KMS-11 (cell line): ENCODE measurements at regions not wholly inside any gene's neighbourhood (a gene's known extent, or its start where the extent isn't known, plus 50 kb on each side); places are given as distances from the start of the nearest gene placed in this dataset.

Source experiments
- H2AFZ ChIP-seq: fragments of 200-600 bp; sonication (generic); 2 replicates; pipeline ENCODE4 v1.6.1; 2016; ENCODE audit warnings: antibody characterized with exemption, mixed run types, low read depth
- H3K27ac ChIP-seq: fragments of 200-600 bp; sonication (generic); 2 replicates; pipeline ENCODE4 v1.6.1; 2016; ENCODE audit warnings: mild to moderate bottlenecking, mixed run types
- H3K27me3 ChIP-seq: fragments of 200-600 bp; sonication (generic); 2 replicates; pipeline ENCODE4 v1.6.1; 2017; ENCODE audit warnings: mild to moderate bottlenecking, low read depth, mixed run types, moderate library complexity; ENCODE audit not compliant: insufficient read depth
- H3K36me3 ChIP-seq: fragments of 200-600 bp; sonication (generic); 2 replicates; pipeline ENCODE4 v1.6.1; 2017; ENCODE audit warnings: mild to moderate bottlenecking, mixed run types; ENCODE audit not compliant: insufficient read depth
- H3K4me1 ChIP-seq: fragments of 200-600 bp; sonication (generic); 2 replicates; pipeline ENCODE4 v1.6.1; 2016; ENCODE audit warnings: mild to moderate bottlenecking, low read depth, mixed run types; ENCODE audit not compliant: poor library complexity, severe bottlenecking
- H3K4me2 ChIP-seq: fragments of 200-600 bp; sonication (generic); 2 replicates; pipeline ENCODE4 v1.7.0; 2016; ENCODE audit warnings: mild to moderate bottlenecking, mixed run types
- H3K4me3 ChIP-seq: fragments of 200-600 bp; sonication (generic); IDR thresholded peaks from 2 replicates; pipeline ENCODE4 v1.6.1; 2017; ENCODE audit warnings: low read depth, low read length, mixed read lengths; ENCODE audit not compliant: insufficient read depth
- H3K79me2 ChIP-seq: fragments of 200-600 bp; sonication (generic); 2 replicates; pipeline ENCODE4 v1.6.1; 2016; ENCODE audit warnings: low read depth, mixed run types; ENCODE audit not compliant: insufficient read depth
- H3K9ac ChIP-seq: fragments of 200-600 bp; sonication (generic); 2 replicates; pipeline ENCODE4 v1.6.1; 2016; ENCODE audit warnings: mild to moderate bottlenecking, mixed run types
- H4K20me1 ChIP-seq: fragments of 200-600 bp; sonication (generic); 2 replicates; pipeline ENCODE4 v1.6.1; 2016; ENCODE audit warnings: mild to moderate bottlenecking, mixed run types; ENCODE audit not compliant: insufficient read depth
- TF ChIP-seq, protein P1 (sequence below): fragments of 200-600 bp; sonication (generic); conservative IDR thresholded peaks from 2 replicates; pipeline ENCODE4 v1.6.1; 2017; ENCODE audit warnings: low read depth, mild to moderate bottlenecking, antibody characterized with exemption, low read length, moderate library complexity, mixed read lengths

- H3K9ac ChIP-seq: no peak overlapping the region
- H2AFZ ChIP-seq: no peak overlapping the region
- no peak overlapping the region for H3K27ac ChIP-seq
- no peak overlapping the region for H3K4me2 ChIP-seq
- no peaks in the 10 kb centered on the region for H3K36me3 ChIP-seq
- H3K4me1 ChIP-seq: no peaks in the 10 kb centered on the region
- no peak overlapping the region for H3K4me3 ChIP-seq
- no peaks in the 10 kb centered on the region for H3K79me2 ChIP-seq
- no peaks in the 10 kb centered on the region for H4K20me1 ChIP-seq
- H3K27me3 ChIP-seq: no peaks in the 10 kb centered on the region
- TF ChIP-seq, protein P1, sequence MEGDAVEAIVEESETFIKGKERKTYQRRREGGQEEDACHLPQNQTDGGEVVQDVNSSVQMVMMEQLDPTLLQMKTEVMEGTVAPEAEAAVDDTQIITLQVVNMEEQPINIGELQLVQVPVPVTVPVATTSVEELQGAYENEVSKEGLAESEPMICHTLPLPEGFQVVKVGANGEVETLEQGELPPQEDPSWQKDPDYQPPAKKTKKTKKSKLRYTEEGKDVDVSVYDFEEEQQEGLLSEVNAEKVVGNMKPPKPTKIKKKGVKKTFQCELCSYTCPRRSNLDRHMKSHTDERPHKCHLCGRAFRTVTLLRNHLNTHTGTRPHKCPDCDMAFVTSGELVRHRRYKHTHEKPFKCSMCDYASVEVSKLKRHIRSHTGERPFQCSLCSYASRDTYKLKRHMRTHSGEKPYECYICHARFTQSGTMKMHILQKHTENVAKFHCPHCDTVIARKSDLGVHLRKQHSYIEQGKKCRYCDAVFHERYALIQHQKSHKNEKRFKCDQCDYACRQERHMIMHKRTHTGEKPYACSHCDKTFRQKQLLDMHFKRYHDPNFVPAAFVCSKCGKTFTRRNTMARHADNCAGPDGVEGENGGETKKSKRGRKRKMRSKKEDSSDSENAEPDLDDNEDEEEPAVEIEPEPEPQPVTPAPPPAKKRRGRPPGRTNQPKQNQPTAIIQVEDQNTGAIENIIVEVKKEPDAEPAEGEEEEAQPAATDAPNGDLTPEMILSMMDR: no peak
These were observed 420.1 kb upstream of the ZNF804A start for GRCh38 chr2:184178229-184178628.

GRCh38 chr2:184186436-184186835 lies 411.9 kb upstream of the ZNF804A start:
- Histone ChIP-seq H3K4me2 (no peak overlapping the region), H3K36me3 (no peaks in the 10 kb centered on the region), H3K27me3 (no peaks in the 10 kb centered on the region), H3K4me3 (no peak overlapping the region), H2AFZ (no peak overlapping the region), H4K20me1 (no peaks in the 10 kb centered on the region), H3K79me2 (no peaks in the 10 kb centered on the region), H3K4me1 (no peaks in the 10 kb centered on the region), H3K27ac (no peak overlapping the region), H3K9ac (no peak overlapping the region)
- TF ChIP-seq, protein P1: no peak

DNA sequence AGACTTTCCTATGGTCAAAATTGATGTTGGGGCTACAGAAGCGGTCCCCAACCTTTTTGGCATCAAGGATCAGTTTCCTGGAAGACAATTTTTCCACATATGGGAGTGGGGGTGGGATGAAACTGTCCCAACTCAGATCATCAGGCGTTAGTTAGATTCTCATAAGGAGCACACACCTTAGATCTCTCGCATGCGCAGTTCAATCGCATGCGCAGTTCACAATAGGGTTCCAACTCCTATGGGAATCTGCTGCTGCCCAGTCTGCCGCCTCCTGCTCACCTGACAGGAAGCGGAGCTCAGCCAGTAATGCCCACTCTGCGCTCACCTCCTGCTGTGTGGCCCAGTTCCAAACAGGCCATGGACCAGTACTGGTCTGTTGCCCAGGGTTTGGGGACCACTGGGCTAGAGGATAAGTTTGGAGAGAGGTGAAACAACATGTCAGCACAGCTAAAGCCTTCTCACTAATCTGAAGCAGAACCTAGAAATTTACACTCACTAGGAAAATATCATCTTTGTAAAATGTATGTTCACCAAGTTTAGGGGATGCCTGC lies 410.8 kb upstream of the ZNF804A start:
- TF ChIP-seq, protein P1: no peak
- Histone ChIP-seq H3K4me2 (no peak overlapping the region), H3K79me2 (no peaks in the 10 kb centered on the region), H3K27me3 (no peaks in the 10 kb centered on the region), H3K9ac (no peak overlapping the region), H2AFZ (no peak overlapping the region), H3K4me3 (no peak overlapping the region), H3K27ac (no peak overlapping the region), H4K20me1 (no peaks in the 10 kb centered on the region), H3K36me3 (no peaks in the 10 kb centered on the region), H3K4me1 (no peaks in the 10 kb centered on the region)

DNA sequence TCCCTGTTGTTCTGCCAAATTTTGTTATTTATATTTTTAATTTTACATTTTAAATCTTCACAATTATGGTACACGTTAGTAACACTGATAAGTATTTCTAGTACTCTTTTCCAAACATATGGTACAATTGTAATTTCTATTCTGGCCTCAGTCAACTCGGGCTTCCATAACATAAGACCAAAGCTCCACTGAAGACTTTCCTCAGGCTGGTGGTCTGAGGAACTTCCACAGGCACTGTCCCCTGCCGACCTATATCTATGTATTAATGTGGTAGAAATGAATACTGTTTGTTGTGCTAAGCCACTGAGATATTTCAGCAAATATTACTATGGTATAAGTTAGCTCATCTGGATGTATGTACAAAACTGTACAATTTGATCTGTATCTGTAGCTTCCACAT lies 407.6 kb upstream of the ZNF804A start:
- TF ChIP-seq, protein P1: no peak

More for the DNA sequence above, 407.6 kb upstream of the ZNF804A start:
- no peak overlapping the region for H3K9ac ChIP-seq
- no peaks in the 10 kb centered on the region for H3K4me1 ChIP-seq
- H4K20me1 ChIP-seq: no peaks in the 10 kb centered on the region
- H2AFZ ChIP-seq: no peak overlapping the region
- H3K27me3 ChIP-seq: no peaks in the 10 kb centered on the region
- H3K4me3 ChIP-seq: no peak overlapping the region
- H3K36me3 ChIP-seq: no peaks in the 10 kb centered on the region
- no peak overlapping the region for H3K4me2 ChIP-seq
- no peak overlapping the region for H3K27ac ChIP-seq
- no peaks in the 10 kb centered on the region for H3K79me2 ChIP-seq
